Adrenal gland (tissue), 9 donors: ENCODE measurements at regions not wholly inside any gene's neighbourhood (a gene's known extent, or its start where the extent isn't known, plus 50 kb on each side); places are given as distances from the start of the nearest gene placed in this dataset.

Experiments
- DNase-seq, 7 donors: peaks; one replicate each; pipeline ENCODE4 v3.0.0-alpha.2; 2019 to 2020
- H3K27ac ChIP-seq, 5 donors: fragments of 200-600 bp; sonication (generic) in 4 of 5; 1 replicate in 3 of 5; 2 replicates in 2 of 5; pipeline versions ENCODE4 v1.5.1 to v1.8.0; 2016 to 2020; ENCODE audit warnings: mild to moderate bottlenecking in 1 of 5
- H3K27me3 ChIP-seq: fragments of 200-600 bp; 2 replicates; pipeline ENCODE4 v1.8.0; 2021
- H3K36me3 ChIP-seq, 2 donors: fragments of 200-600 bp; replicated peaks in 1 of 2; 1 replicate in 1 of 2; 2 replicates in 1 of 2; pipeline versions ENCODE4 v1.5.1 to v1.8.0; 2018 to 2022
- H3K4me1 ChIP-seq, 2 donors: fragments of 200-600 bp; replicated peaks in 1 of 2; 1 replicate in 1 of 2; 2 replicates in 1 of 2; pipeline versions ENCODE4 v1.5.1 to v1.8.0; 2018 to 2021
- H3K4me3 ChIP-seq, 4 donors: fragments of 200-600 bp; sonication (generic) in 3 of 4; one replicate each; pipeline ENCODE4 v1.5.1; 2016 to 2018
- H3K9me3 ChIP-seq, 3 donors: fragments of 200-600 bp; sonication (generic) in 1 of 3; replicated peaks in 1 of 3; 1 replicate in 2 of 3; 2 replicates in 1 of 3; pipeline versions ENCODE4 v1.5.1 to v1.8.0; 2016 to 2021
- POLR2A ChIP-seq, 2 donors: fragments of 450-650 bp; IDR thresholded peaks; one replicate each; pipeline ENCODE4 v1.6.1; 2017; ENCODE audit warnings: antibody characterized with exemption in 2 of 2, mild to moderate bottlenecking in 2 of 2, moderate library complexity in 1 of 2
- WGBS, 4 donors: extraction: QIAGEN DNeasy Blood & Tissue Kit in 2 of 4; methylation state at CpG; one replicate each; pipeline versions ENCODE4 v1.1.5 to v1.1.7; 2013 to 2017; 5-methylcytosine and 5-hydroxymethylcytosine counted together
- intact Hi-C, 2 donors: fragments of 100-400 bp; cut with DNase I; formaldehyde crosslinking; loops; one replicate each; pipeline versions ENCODE4 v1.14.1 to v1.15.0; 2022 to 2023
- TF ChIP-seq, protein P1 (sequence below), 6 experiments: fragments of 450-650 bp in 4 of 6; fragments of 200-600 bp in 2 of 6; sonication (generic) in 1 of 6; IDR thresholded peaks; 1 replicate in 5 of 6; 2 replicates in 1 of 6; pipeline versions ENCODE4 v1.5.1 to v1.8.0; 2016 to 2021; ENCODE audit warnings: antibody characterized with exemption in 6 of 6, mild to moderate bottlenecking in 2 of 6, moderate library complexity in 1 of 6
- donor health status: healthy with polysubstance abuse.
- donor health status: Bipolar disorder and iron deficiency.
- donor health status: DM: yes; HTN: yes; CAD: no.
- donor health status: DM: no; HTN: no; CAD: no.
- donor health status: DM: no; HTN: no; CAD: no.

DNA sequence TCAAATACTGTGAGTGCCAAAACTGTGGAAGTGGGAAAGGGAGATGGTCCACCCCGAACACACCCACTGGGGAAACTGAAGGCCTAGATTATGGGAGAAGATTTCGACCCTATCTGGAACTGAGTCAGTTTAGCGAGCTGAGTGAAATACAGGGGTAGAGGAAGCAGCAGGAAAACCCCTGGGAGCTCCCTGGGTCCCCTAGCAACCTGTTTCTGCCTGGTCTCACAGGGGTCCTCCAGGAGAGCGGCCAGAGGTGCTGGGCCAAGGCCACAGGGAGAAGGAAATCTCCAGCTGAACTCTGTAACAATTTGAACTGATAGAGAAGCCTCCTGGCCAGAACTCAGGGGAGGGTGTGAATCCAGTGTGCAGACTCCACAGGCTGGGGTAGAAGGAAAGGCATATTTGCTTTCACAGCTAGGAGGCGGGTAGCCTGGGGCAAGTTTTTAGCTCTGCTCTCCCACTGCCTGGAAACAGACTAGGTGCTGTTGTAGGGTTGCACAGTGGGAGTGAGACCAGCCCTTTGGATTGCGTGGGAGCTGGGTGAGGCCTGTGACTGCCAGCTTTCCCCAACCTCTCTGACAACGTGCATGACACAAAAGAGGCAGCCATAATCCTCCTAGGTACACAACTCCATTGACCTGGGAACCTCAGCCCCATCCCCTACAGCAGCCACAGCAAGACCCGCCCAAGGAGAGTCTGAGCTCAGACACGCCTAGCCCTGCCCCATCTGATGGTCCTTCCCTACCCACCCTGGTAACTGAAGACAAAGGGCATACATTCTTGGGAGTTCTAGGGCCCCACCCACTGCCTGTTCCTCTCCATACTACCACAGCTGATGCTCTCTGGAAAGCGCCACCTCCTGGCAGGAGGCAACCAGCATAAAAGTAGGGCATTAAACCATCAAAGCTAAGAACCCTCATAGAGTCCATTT is 78.8 kb upstream of the GPBP1 start:
- intact Hi-C loops = no loop called here
- no peaks in the 10 kb centered on the region for H3K9me3 ChIP-seq
- 75 to 83% (median 80%) methylated on average over 10 of the region's 10 CpGs for WGBS, 4 donors
- no peak overlapping the region for H3K4me3 ChIP-seq
- no peaks in the 10 kb centered on the region for H3K4me1 ChIP-seq
- H3K27ac ChIP-seq = no peak overlapping the region
- TF ChIP-seq POLR2A (IDR thresholded peaks at IDR 0.05) = no peak
- TF ChIP-seq, protein P1, sequence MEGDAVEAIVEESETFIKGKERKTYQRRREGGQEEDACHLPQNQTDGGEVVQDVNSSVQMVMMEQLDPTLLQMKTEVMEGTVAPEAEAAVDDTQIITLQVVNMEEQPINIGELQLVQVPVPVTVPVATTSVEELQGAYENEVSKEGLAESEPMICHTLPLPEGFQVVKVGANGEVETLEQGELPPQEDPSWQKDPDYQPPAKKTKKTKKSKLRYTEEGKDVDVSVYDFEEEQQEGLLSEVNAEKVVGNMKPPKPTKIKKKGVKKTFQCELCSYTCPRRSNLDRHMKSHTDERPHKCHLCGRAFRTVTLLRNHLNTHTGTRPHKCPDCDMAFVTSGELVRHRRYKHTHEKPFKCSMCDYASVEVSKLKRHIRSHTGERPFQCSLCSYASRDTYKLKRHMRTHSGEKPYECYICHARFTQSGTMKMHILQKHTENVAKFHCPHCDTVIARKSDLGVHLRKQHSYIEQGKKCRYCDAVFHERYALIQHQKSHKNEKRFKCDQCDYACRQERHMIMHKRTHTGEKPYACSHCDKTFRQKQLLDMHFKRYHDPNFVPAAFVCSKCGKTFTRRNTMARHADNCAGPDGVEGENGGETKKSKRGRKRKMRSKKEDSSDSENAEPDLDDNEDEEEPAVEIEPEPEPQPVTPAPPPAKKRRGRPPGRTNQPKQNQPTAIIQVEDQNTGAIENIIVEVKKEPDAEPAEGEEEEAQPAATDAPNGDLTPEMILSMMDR (IDR thresholded peaks at IDR 0.05) = no peak
- no peak for DNase-seq
- H3K36me3 ChIP-seq = no peaks in the 10 kb centered on the region
- no peaks in the 10 kb centered on the region for H3K27me3 ChIP-seq

DNA sequence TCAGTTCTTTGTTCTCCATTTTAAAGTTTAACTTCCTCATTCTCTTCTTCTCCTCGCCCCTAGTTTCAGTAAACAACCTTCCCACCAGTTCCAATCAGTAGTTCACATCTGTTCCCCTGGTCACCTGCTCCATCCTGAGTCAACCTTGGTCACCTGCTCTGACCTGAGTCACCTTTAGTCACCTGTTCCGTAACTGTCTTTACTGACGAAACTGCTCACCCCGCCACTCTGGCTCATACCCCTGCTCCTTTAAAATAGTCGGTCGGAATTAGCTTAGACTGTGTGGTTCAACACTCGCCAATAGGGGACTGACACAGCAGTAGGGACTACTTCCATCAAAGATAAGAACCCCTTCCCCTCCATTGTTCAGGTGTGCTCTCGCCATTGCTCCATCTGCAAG is 76.3 kb upstream of the GPBP1 start:
- intact Hi-C loops = no loop called here
- no peak for TF ChIP-seq POLR2A (IDR thresholded peaks at IDR 0.05)
- TF ChIP-seq, protein P1 (IDR thresholded peaks at IDR 0.05) = no peak
- Histone ChIP-seq H3K9me3 (no peaks in the 10 kb centered on the region), H3K4me3 (no peak overlapping the region), H3K4me1 (no peaks in the 10 kb centered on the region), H3K27me3 (no peaks in the 10 kb centered on the region), H3K27ac (no peak overlapping the region), H3K36me3 (no peaks in the 10 kb centered on the region)
- DNase-seq = no peak
- 86 to 94% (median 88%) methylated on average over 8 of the region's 8 CpGs for WGBS, 4 donors

DNA sequence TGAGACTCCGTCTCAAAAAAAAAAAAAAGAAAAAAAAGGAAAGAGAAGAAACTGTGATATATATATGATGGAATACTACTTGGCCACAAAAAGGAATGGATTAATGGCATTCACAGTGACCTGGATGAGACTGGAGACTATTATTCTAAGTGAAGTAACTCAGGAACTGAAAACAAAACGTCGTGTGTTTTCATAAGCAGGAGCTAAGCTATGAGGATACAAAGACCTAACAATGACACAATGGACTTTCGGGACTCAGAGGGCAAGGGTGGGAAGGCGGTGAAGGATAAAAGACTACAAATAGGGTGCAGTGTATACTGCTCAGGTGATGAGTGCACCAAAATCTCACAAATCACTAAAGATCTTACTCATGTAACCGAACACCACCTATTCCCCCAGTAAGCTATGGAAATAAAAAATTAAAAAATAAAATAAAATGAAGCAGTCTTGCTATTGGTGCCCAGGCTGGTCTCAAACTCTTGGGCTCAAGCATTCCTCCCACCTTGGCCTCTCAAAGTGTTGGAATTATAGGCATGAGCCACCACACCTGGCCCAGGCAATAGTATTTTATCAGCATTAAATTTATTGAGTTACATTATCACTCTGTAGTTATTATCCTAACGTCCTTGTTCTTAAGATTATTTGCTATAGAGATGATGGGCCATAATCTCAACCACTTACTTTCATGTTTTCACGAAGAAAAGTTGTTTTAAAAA is 71.5 kb upstream of the GPBP1 start:
- Histone ChIP-seq H3K4me1 (no peaks in the 10 kb centered on the region), H3K4me3 (no peak overlapping the region), H3K9me3 (no peaks in the 10 kb centered on the region), H3K27me3 (no peaks in the 10 kb centered on the region), H3K27ac (no peak overlapping the region), H3K36me3 (no peaks in the 10 kb centered on the region)
- 79 to 83% (median 82%) methylated on average over 8 of the region's 8 CpGs for WGBS, 4 donors
- no peak for DNase-seq
- TF ChIP-seq POLR2A (IDR thresholded peaks at IDR 0.05) = no peak
- TF ChIP-seq, protein P1 (IDR thresholded peaks at IDR 0.05) = no peak
- intact Hi-C loops = no loop called here

DNA sequence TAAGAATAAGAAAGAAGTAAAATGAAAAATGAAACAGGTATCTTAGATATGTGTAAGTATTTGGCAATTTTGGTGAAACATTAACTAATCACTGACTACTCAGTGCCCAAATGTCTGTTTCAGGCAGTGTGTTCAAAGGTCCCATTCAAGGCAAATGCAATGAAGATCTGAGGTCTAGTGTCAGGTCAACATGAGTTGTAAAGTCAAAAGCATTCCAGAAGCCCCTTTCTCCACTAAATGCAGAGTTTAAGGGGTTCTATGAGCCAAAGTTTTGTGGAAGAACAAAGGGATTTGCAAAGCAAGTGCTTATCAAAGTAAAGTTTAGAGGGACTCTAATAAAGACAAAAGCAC is 71.0 kb upstream of the GPBP1 start:
- Histone ChIP-seq H3K27ac (no peak overlapping the region), H3K4me3 (no peak overlapping the region), H3K36me3 (no peaks in the 10 kb centered on the region), H3K4me1 (no peaks in the 10 kb centered on the region), H3K9me3 (no peaks in the 10 kb centered on the region), H3K27me3 (no peaks in the 10 kb centered on the region)
- TF ChIP-seq, protein P1 (IDR thresholded peaks at IDR 0.05) = no peak
- TF ChIP-seq POLR2A (IDR thresholded peaks at IDR 0.05) = no peak
- no peak for DNase-seq
- intact Hi-C loops = no loop called here
